Posterior vena cava (tissue), 2 donors: ENCODE measurements at regions not wholly inside any gene's neighbourhood (a gene's known extent, or its start where the extent isn't known, plus 50 kb on each side); places are given as distances from the start of the nearest gene placed in this dataset.
A peak's percentile ranks its signal among the peaks of the same experiment; 100 is the strongest.

ENCODE experiments used
- DNase-seq: peaks from one replicate; pipeline ENCODE4 v3.0.0-alpha.2; 2020; ENCODE audit warnings: low spot score
- intact Hi-C, 2 donors: fragments of 100-400 bp; cut with DNase I; formaldehyde crosslinking; loops; one replicate each; pipeline versions ENCODE4 v1.14.1 to v1.14.2; 2022 to 2023
- donor health status: DM: yes; HTN: yes; CAD: no.
- donor health status: DM: yes; HTN: yes; CAD: no.

DNA sequence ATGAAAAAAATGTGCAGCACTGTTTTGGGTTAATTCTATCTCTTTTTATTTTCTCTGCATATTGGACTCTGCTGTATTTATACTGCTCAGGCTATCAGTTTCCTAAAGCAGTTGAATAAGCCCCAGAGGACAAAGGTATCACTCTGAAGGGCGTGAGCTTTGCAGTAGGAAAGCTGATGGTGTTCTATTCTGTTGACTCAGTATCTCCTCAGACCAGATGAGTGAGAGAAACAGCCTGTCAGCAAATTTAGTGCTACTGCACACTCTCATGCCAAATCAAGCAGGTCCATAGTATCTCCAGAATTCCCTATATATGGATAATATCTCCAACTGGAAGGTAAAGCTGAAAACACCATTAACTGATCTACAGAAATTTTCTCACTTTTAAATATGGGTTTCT lies 132.3 kb upstream of the UGT8 start:
- intact Hi-C loops, result no loop called here
- DNase-seq, result no peak

DNA sequence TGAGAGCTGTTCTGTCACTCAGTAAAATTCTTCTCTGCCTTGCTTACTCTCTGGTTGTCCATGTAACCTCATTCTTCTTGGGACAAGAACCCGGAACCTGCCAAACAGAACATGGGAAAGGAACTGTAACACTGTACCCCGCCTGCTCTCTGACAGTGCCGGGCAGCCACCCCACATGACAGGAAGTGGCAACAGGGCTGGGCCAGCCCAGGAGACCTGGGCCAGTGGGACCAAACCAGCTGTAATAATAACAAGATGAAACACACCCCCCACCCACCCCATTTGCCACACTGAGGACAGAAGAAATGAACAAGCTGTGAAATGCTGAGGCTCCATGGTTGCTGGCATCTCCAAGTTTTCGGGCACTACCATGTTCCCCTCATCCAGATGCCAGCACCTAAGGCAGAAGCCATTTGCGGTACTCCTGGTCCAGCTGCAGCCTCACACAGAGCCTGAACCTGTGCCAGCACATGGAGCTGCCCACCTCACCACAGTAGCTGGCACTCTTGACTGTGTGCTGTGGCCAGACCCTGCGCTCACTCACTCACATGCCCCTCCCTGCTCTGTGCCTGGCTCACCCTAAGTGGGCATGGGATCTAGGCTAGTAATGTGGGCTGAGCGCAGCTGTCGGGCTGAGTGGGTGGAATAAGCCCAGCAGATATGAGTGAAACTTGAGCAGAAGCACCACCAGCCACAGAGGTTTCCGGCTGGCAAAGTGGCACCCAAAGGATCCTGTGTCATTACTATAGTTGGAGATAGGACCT lies 126.2 kb upstream of the UGT8 start:
- intact Hi-C loops, result no loop called here
- no peak for DNase-seq

DNA sequence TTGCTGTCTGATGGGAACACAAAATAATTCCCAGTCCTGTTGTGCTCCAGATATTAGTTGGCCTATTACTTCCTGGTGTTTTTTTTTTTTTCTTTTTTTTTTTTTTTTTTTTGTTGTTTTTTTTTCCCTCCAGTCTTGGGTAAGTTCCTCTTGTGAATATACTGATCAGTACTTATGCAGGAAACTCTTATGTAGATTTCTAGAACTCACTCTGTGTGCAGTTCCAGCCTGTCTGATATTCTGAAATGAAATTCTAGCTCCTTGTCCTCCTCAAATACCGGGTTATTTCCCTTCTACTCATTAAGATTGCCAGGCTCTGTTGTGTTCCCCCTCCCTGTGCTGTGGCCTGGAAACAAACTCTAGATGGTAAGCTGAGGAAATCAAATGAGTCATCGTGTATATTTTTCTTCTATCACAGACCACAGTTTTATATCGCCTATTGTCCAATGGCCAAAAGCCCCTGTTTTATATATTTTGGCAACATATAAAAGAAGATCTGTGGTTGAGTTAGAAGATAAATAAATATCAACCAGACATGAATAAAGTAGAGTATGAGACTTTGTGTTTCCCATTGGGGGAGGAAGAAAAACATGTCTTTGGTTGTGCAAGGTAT lies 124.3 kb upstream of the UGT8 start:
- DNase-seq, result no peak
- intact Hi-C loops, result no loop called here

- intact Hi-C loops, result no loop called here
- no peak for DNase-seq
These were observed 122.3 kb upstream of the UGT8 start for GRCh38 chr4:114476310-114476709.

GRCh38 chr4:114479595-114479994 lies 119.0 kb upstream of the UGT8 start:
- intact Hi-C loops, result no loop called here
- DNase-seq, result no peak

DNA sequence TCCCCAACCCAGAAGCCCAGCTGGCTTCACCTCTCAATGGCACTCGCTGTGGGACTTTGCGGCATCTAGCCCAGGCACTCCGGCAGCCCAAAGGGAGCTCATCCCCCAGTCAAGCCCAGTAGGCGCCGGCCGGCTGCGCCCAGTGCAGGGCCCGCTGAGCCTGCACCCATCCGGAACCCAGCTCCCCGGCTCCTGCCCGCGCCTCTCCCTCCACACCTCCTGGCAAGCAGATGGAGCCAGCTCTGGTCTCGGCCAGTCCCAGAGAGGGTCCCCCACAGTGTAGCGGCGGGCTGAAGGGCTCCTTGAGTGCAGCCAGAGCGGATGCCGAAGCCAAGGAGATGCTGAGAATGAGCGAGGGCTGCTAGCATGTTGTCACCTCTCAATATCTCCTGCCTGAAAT lies 116.8 kb upstream of the UGT8 start:
- peak; percentile 74 for DNase-seq
- intact Hi-C loops, result no loop called here

DNA sequence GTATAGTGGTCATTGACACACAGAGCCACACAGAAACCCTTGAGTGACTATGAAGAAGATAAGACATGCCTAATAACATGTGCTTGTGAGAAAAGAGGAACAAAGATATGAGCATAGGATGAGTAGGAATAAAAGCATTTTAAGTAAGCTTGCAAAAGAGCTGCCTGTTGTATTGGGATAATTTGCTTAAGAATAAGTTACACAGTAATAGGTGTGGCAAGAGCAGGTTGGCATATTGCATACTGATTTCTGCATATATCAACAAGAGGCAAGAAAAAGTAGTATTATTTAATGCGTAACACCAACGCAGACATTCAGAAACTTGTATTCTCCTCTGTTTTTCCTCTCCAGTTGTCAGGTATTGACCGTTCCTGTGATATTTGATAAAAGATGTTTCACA lies 111.5 kb upstream of the UGT8 start:
- intact Hi-C loops, result no loop called here
- DNase-seq, result no peak

GRCh38 chr4:114488301-114488982 lies 110.2 kb upstream of the UGT8 start:
- intact Hi-C loops, result no loop called here
- DNase-seq, result no peak

GRCh38 chr4:114494246-114494803 lies 104.3 kb upstream of the UGT8 start:
- intact Hi-C loops, result no loop called here
- DNase-seq, result no peak

GRCh38 chr4:114495471-114495928 lies 103.1 kb upstream of the UGT8 start:
- DNase-seq, result no peak
- intact Hi-C loops, result no loop called here

DNA sequence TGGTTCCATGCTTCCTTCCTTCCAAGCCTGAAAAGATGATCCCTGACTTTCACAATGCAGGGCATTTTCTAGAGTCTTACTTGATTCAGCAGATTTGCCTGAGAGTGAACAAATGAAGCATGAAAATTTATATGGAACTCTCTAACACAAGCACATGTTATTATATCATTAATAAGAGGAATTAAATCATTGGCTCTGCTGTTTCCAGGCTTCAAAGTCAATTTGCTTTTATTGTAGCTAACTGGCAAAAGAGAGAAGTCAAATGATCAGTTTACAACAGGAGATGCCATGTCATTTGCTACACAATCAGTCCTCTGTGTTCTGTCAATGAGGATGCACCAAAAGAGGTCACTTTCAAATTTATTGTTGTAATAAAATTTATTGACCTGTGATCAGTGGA lies 101.5 kb upstream of the UGT8 start:
- no peak for DNase-seq
- intact Hi-C loops, result no loop called here

DNA sequence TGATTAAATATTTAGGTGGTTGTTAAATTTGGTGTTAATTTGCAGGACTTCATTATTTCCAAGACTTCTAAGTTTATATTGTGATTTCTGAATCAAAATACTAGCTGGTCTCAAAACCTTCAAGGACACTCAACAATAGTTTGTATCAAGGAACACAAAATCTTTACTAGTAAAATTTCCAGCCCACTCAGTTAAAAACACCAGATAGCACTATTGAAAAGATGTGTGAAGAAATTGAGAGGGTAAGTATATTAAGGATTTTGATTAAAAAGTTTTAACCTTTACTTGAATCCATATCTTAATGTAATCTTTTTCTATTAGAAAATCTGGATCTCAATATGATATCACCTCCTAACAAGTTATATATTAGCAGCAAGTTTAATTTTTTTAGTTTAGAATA lies 89.3 kb upstream of the UGT8 start:
- no peak for DNase-seq
- intact Hi-C loops, result no loop called here

GRCh38 chr4:114512595-114513295 lies 85.9 kb upstream of the UGT8 start:
- intact Hi-C loops, result no loop called here
- no peak for DNase-seq

DNA sequence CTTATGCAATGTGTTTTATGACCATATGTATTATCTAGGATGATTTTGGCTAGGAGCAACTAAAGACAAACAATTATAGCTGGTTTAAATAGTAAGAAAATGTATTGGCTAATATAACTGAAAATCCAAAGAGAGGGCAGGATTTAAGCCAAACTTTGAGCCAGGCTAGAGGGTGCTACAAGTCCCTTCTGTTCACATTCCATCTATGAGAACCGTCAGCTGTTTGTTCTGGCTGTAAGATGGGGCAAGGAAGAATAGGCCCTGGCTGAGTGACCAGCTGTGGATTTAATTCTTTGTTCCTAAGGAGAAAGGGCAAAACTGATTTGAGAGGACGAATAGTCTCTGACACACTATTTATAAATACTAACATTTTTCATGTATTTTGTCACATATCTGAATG lies 79.2 kb upstream of the UGT8 start:
- DNase-seq, result no peak
- intact Hi-C loops, result no loop called here

GRCh38 chr4:114527170-114527569 lies 71.4 kb upstream of the UGT8 start:
- intact Hi-C loops, result no loop called here
- no peak for DNase-seq

- DNase-seq, result no peak
- intact Hi-C loops, result no loop called here
These were observed 71.0 kb upstream of the UGT8 start for GRCh38 chr4:114527637-114528036.

- intact Hi-C loops, result no loop called here
- no peak for DNase-seq
These were observed 62.9 kb upstream of the UGT8 start for GRCh38 chr4:114535725-114536124.

DNA sequence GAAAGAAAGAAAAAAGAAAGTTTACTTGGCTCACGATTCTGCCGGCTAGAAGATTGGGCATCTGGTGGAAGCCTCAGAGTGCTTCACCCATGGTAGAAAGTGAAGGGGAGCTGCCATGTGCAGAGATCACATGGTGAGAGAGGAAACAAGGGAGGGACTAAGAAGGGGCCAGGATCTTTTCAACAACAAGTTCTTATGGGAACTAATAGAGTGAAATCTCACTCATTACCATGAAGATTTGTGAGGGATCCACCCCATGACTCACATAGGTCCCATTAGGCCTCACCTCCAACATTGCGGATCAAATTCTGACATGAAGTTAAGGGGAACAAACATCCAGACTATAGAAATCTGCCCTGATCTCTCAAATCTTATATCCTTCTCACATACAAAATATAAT lies 61.3 kb upstream of the UGT8 start:
- DNase-seq, result no peak
- intact Hi-C loops, result no loop called here

- DNase-seq, result no peak
- intact Hi-C loops, result no loop called here
These were observed 60.5 kb upstream of the UGT8 start for GRCh38 chr4:114538012-114538617.
